Prostate gland (tissue), 2 donors: ENCODE measurements at regions not wholly inside any gene's neighbourhood (a gene's known extent, or its start where the extent isn't known, plus 50 kb on each side); places are given as distances from the start of the nearest gene placed in this dataset.

Experiments
- CTCF ChIP-seq, 4 experiments: fragments of 200-600 bp in 2 of 4; fragments of 450-650 bp in 2 of 4; sonication (generic) in 2 of 4; IDR thresholded peaks; 1 replicate in 3 of 4; 2 replicates in 1 of 4; pipeline ENCODE4 v1.5.1; 2016 to 2019; ENCODE audit warnings: antibody characterized with exemption in 4 of 4, mild to moderate bottlenecking in 2 of 4, moderate library complexity in 2 of 4
- POLR2AphosphoS5 ChIP-seq: sonication (generic); formaldehyde crosslinking; IDR thresholded peaks from one replicate; pipeline ENCODE4 v1.6.1; 2017; ENCODE audit warnings: antibody characterized with exemption

GRCh38 chr15:47422881-47423665 lies 294.2 kb upstream of the SEMA6D start:
- no peak for TF ChIP-seq CTCF (IDR thresholded peaks at IDR 0.05)
- no peak for TF ChIP-seq POLR2AphosphoS5
